Renal cortex interstitium (tissue), 11 donors: ENCODE measurements at regions not wholly inside any gene's neighbourhood (a gene's known extent, or its start where the extent isn't known, plus 50 kb on each side); places are given as distances from the start of the nearest gene placed in this dataset.
"Not testable (repeated sequence)": the region's sequence is repeated elsewhere in the genome, so short reads cannot be mapped to it uniquely, and the experiment has no call there.

Experiments used
- DNase-seq, 11 donors: peaks; one replicate each; pipeline ENCODE4 v3.0.0-alpha.2; 2013; ENCODE audit warnings: low read depth in 9 of 11, low spot score in 4 of 11; ENCODE audit errors: extremely low read depth in 1 of 11

- no peak for DNase-seq
Measured at GRCh38 chr2:212891580-212891979, 259.8 kb downstream of the IKZF2 start.

- DNase-seq = no peak
Measured at GRCh38 chr2:212882626-212883025, 268.8 kb downstream of the IKZF2 start.

GRCh38 chr2:212876556-212876955, 274.9 kb downstream of the IKZF2 start:
- not testable (repeated sequence) for DNase-seq

- DNase-seq = not testable (repeated sequence)
Measured at GRCh38 chr2:212875950-212876349, 275.5 kb downstream of the IKZF2 start.

GRCh38 chr2:212873256-212873655, 278.2 kb downstream of the IKZF2 start:
- DNase-seq = no peak

- no peak for DNase-seq
Measured at GRCh38 chr2:212871597-212871996, 279.8 kb downstream of the IKZF2 start.

GRCh38 chr2:212864186-212864585, 287.2 kb downstream of the IKZF2 start:
- no peak for DNase-seq

GRCh38 chr2:212863185-212863588, 288.2 kb downstream of the IKZF2 start:
- no peak for DNase-seq

- no peak for DNase-seq
Measured at GRCh38 chr2:212858496-212858895, 292.9 kb downstream of the IKZF2 start.

- DNase-seq = peak in 3 of 11 donors; percentile 2 to 19 (median 13)
Measured at GRCh38 chr2:212854771-212855170, 296.6 kb downstream of the IKZF2 start.

- no peak for DNase-seq
Measured at GRCh38 chr2:212854116-212854515, 297.3 kb downstream of the IKZF2 start.

- no peak for DNase-seq
Measured at GRCh38 chr2:212845941-212846340, 305.5 kb downstream of the IKZF2 start.

- no peak for DNase-seq
Measured at GRCh38 chr2:212843409-212844199, 305.0 kb upstream of the ERBB4 start.

GRCh38 chr2:212842544-212843185, 304.1 kb upstream of the ERBB4 start:
- no peak for DNase-seq

- DNase-seq = no peak
Measured at GRCh38 chr2:212841460-212841859, 302.9 kb upstream of the ERBB4 start.

GRCh38 chr2:212832211-212833195, 293.9 kb upstream of the ERBB4 start:
- DNase-seq = no peak

GRCh38 chr2:212831671-212832199, 293.1 kb upstream of the ERBB4 start:
- DNase-seq = no peak

GRCh38 chr2:212816267-212816666, 277.7 kb upstream of the ERBB4 start:
- DNase-seq = no peak

GRCh38 chr2:212815453-212815852, 276.9 kb upstream of the ERBB4 start:
- DNase-seq = no peak
